Heart right ventricle (tissue), 16 donors: ENCODE measurements at regions not wholly inside any gene's neighbourhood (a gene's known extent, or its start where the extent isn't known, plus 50 kb on each side); places are given as distances from the start of the nearest gene placed in this dataset.

ENCODE experiments used
- ATAC-seq, 8 donors: fragments of 200-7000 bp; cut with Tn5 transposase; one replicate each; pipeline ENCODE4 v1.9.1; 2020; ENCODE audit warnings: mild to moderate bottlenecking in 8 of 8, moderate library complexity in 8 of 8, moderate number of reproducible peaks in 1 of 8
- DNase-seq, 2 donors: peaks; one replicate each; pipeline ENCODE4 v3.0.0-alpha.2; 2020
- H3K27ac ChIP-seq, 10 donors: fragments of 200-600 bp; sonication (generic) in 2 of 10; one replicate each; pipeline versions ENCODE4 v1.5.0 to v1.8.0; 2020 to 2022; ENCODE audit warnings: mild to moderate bottlenecking in 3 of 10
- H3K27me3 ChIP-seq, 7 donors: fragments of 200-600 bp; one replicate each; pipeline ENCODE4 v1.8.0; 2021 to 2022; ENCODE audit warnings: mild to moderate bottlenecking in 2 of 7
- H3K36me3 ChIP-seq, 9 donors: fragments of 200-600 bp; sonication (generic) in 1 of 9; one replicate each; pipeline versions ENCODE4 v1.5.0 to v1.8.0; 2020 to 2022; ENCODE audit warnings: mild to moderate bottlenecking in 2 of 9
- H3K4me1 ChIP-seq, 9 donors: fragments of 200-600 bp; sonication (generic) in 1 of 9; one replicate each; pipeline versions ENCODE4 v1.5.0 to v1.8.0; 2020 to 2022; ENCODE audit warnings: mild to moderate bottlenecking in 4 of 9
- H3K4me3 ChIP-seq, 10 donors: fragments of 200-600 bp; sonication (generic) in 2 of 10; one replicate each; pipeline versions ENCODE4 v1.5.0 to v1.8.0; 2020 to 2022; ENCODE audit warnings: mild to moderate bottlenecking in 7 of 10, moderate library complexity in 2 of 10
- H3K9me3 ChIP-seq, 11 donors: fragments of 200-600 bp in 10 of 11; sonication (generic) in 2 of 11; one replicate each; pipeline versions ENCODE4 v1.5.0 to v1.8.0; 2013 to 2022; ENCODE audit warnings: mild to moderate bottlenecking in 2 of 11, control low read depth in 1 of 11, moderate library complexity in 1 of 11
- WGBS, 2 donors: extraction: QIAGEN DNeasy Blood & Tissue Kit; methylation state at CpG; one replicate each; pipeline ENCODE4 v1.1.7; 2013; ENCODE audit warnings: inconsistent platforms in 1 of 2; 5-methylcytosine and 5-hydroxymethylcytosine counted together
- intact Hi-C, 10 donors: fragments of 100-400 bp; cut with DNase I; formaldehyde crosslinking; loops; one replicate each; pipeline versions ENCODE4 v1.11.1 to v1.14.2; 2022
- TF ChIP-seq, protein P1 (sequence below), 9 donors: fragments of 200-600 bp; sonication (generic) in 2 of 9; IDR thresholded peaks; one replicate each; pipeline versions ENCODE4 v1.5.0 to v1.8.0; 2021 to 2022; ENCODE audit warnings: antibody characterized with exemption in 9 of 9, mild to moderate bottlenecking in 5 of 9, moderate library complexity in 1 of 9
- donor health status: Arrhythmogenic right ventricular cardiomyopathy.
- donor health status: ischemic (EF 13 %, LVEDD 7.1; RV severe dilation, severe dysfunction).
- donor health status: healthy with polysubstance abuse.
- donor health status: DM: no; HTN: yes; CAD: no.
- donor health status: DM: no; HTN: no; CAD: no.
- donor health status: ischemic (EF 25% LVEDD 6.9; RV normal size, moderate dysfunction).
- donor health status: ischemic (EF 25% LVEDD 5.7; RV mildly dilated, moderate dysfunction).
- donor health status: healthy.
- donor health status: DM: yes; HTN: yes; CAD: no.
- donor health status: Ischemic cardiomyopathy.
- donor health status: ischemic (EF 35%, LVEDD 5.7; RV mildly dilated, moderate dysfunction).
- donor health status: nonischemic (EF 11% LVEDD 7.7; RV severe dilation, severe dysfunction).
- donor health status: DM: yes; HTN: yes; CAD: no.
- donor health status: PGD.
- donor health status: ischemic (EF 29% LVEDD 5.4; RV normal size, mild dysfunction).
- donor health status: nonischemic (EF 23%, LVEDD 6.1; RV moderate dilation, normal function).

DNA sequence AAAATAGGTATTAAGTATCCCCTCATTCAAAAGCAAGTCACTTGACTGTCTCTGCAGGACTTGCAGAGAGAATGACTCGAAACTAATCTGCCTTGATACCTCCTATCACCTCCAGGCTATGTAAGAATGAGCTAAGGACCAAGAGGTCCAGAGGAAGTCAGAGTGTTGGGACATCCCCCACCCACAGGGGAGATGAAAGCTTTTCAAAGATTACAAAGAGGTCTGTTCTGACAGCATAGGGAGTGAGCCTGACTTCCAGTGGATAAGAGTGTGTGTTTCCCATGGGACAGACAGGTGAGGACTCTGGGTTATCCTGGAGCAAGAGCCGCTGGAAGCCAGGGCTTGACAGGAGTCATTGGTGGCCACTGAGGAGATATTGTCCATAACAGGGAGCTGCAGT, 85.0 kb upstream of the TACR1 start:
- no peak for DNase-seq
- no peaks in the 10 kb centered on the region for H3K36me3 ChIP-seq
- intact Hi-C loops = no loop called here

DNA sequence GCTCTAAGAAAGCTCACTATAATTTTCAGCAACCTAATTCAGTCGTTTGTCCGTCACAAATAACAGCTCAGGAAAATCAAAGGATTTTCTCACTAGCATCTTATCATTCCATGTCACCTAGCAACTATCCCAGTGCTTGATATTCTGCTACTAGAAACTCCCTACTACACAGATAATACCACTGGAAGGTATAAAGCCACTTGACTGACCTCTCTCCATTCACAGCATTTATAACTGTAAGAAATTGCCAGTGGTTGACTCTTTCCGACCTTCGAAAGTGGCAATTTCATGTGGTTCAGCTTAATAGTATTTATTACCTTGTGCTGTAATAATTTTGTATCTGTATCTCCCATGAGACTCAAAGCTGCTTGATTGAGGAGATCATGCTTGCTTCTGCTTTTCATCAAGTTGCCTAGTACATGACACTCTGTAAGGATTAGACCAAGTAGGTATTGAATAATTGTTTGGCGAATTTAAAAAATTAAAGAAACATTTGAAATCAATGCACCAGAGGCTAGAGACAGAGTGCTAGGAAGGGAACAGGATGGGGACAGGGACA, 79.6 kb upstream of the TACR1 start:
- 61 to 70% methylated on average over 5 of the region's 5 CpGs for WGBS, 2 donors
- peaks cover 0 to 3% (median 0%) of the 10 kb centered on the region in 9 donors for H3K4me1 ChIP-seq
- DNase-seq (no peak), ATAC-seq (no peak)
- H3K4me3 ChIP-seq = no peak overlapping the region
- intact Hi-C loops = no loop called here
- H3K27ac ChIP-seq = no peak overlapping the region
- H3K27me3 ChIP-seq = no peaks in the 10 kb centered on the region
- no peaks in the 10 kb centered on the region for H3K36me3 ChIP-seq
- H3K9me3 ChIP-seq = peaks cover 0 to 2% (median 0%) of the 10 kb centered on the region in 11 donors
- TF ChIP-seq, protein P1, sequence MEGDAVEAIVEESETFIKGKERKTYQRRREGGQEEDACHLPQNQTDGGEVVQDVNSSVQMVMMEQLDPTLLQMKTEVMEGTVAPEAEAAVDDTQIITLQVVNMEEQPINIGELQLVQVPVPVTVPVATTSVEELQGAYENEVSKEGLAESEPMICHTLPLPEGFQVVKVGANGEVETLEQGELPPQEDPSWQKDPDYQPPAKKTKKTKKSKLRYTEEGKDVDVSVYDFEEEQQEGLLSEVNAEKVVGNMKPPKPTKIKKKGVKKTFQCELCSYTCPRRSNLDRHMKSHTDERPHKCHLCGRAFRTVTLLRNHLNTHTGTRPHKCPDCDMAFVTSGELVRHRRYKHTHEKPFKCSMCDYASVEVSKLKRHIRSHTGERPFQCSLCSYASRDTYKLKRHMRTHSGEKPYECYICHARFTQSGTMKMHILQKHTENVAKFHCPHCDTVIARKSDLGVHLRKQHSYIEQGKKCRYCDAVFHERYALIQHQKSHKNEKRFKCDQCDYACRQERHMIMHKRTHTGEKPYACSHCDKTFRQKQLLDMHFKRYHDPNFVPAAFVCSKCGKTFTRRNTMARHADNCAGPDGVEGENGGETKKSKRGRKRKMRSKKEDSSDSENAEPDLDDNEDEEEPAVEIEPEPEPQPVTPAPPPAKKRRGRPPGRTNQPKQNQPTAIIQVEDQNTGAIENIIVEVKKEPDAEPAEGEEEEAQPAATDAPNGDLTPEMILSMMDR (IDR thresholded peaks at IDR 0.05) = no peak

More for the DNA sequence above, 85.0 kb upstream of the TACR1 start:
- Histone ChIP-seq H3K27ac (no peak overlapping the region), H3K9me3 (no peaks in the 10 kb centered on the region), H3K4me3 (no peak overlapping the region), H3K4me1 (peaks cover 0 to 13% (median 0%) of the 10 kb centered on the region in 9 donors), H3K27me3 (peaks cover 0 to 8% (median 0%) of the 10 kb centered on the region in 7 donors)
- ATAC-seq = no peak
- 29 to 36% methylated on average over 2 of the region's 2 CpGs for WGBS, 2 donors
- TF ChIP-seq, protein P1 (IDR thresholded peaks at IDR 0.05) = no peak

DNA sequence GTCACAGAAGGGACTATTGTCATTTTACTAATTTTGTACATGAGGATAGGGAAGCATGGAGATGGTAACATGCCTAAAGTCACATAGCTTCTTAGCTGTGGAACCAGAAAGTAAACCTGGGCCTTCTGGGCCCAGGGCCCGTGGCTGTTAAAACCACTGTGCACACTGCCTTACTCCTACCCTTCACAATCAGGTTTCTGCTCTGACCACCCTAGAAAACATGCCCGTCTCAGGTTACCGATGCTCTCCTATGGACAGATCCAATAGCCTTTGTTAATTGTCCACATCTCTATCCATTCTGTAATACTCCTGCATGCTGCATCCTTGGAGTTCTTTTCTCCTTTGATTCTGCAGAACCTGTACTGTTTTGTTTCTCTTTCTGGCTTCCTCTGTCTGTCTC, 79.0 kb upstream of the TACR1 start:
- ATAC-seq (no peak), DNase-seq (no peak)
- peaks cover 0 to 8% (median 0%) of the 10 kb centered on the region in 11 donors for H3K9me3 ChIP-seq
- H3K36me3 ChIP-seq = no peaks in the 10 kb centered on the region
- no peaks in the 10 kb centered on the region for H3K27me3 ChIP-seq
- WGBS, 2 donors = 84 to 91% methylated on average over 3 of the region's 3 CpGs
- TF ChIP-seq, protein P1 (IDR thresholded peaks at IDR 0.05) = no peak
- H3K27ac ChIP-seq = no peak overlapping the region
- H3K4me3 ChIP-seq = no peak overlapping the region
- intact Hi-C loops = no loop called here
- peaks cover 0 to 3% (median 0%) of the 10 kb centered on the region in 9 donors for H3K4me1 ChIP-seq

DNA sequence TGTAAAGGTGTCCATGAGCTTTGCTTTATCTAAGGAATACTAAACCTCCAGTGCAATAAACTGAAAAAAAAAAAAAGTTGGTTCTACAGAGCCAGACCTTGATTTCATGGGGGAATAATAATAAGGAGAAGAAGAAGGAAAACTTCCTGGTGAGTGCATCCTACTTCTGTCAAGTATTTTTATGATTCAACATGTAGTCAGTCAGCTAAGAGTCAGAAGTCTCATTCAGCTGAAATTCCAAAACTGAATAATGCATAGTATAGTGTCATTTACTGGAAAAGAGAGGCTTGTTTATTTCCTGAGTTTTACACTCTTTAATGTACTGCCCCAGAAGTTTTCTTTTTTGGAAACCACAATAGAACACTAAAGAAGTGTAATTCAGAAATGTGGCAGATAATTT, 77.8 kb upstream of the TACR1 start:
- H3K4me3 ChIP-seq = no peak overlapping the region
- no peak overlapping the region for H3K27ac ChIP-seq
- TF ChIP-seq, protein P1 (IDR thresholded peaks at IDR 0.05) = no peak
- no peaks in the 10 kb centered on the region for H3K27me3 ChIP-seq
- DNase-seq (no peak), ATAC-seq (no peak)
- H3K4me1 ChIP-seq = peaks cover 0 to 3% (median 0%) of the 10 kb centered on the region in 9 donors
- intact Hi-C loops = no loop called here
- H3K9me3 ChIP-seq = peaks cover 0 to 14% (median 0%) of the 10 kb centered on the region in 11 donors
- no peaks in the 10 kb centered on the region for H3K36me3 ChIP-seq
